NCI-H187 treated with DMSO at 0.1 percent for 48 hours (cell line): ENCODE measurements at regions not wholly inside any gene's neighbourhood (a gene's known extent, or its start where the extent isn't known, plus 50 kb on each side); places are given as distances from the start of the nearest gene placed in this dataset.
"Not testable (repeated sequence)": the region's sequence is repeated elsewhere in the genome, so short reads cannot be mapped to it uniquely, and the experiment has no call there.

Source experiments
- DNase-seq: peaks from one replicate; lab custom pipeline; 2025; lab: John Stamatoyannopoulos, UW

GRCh38 chr6:14217728-14218518, 100.4 kb downstream of the CD83 start:
- no peak for DNase-seq

GRCh38 chr6:14218519-14218800, 100.9 kb downstream of the CD83 start:
- DNase-seq = no peak

DNA sequence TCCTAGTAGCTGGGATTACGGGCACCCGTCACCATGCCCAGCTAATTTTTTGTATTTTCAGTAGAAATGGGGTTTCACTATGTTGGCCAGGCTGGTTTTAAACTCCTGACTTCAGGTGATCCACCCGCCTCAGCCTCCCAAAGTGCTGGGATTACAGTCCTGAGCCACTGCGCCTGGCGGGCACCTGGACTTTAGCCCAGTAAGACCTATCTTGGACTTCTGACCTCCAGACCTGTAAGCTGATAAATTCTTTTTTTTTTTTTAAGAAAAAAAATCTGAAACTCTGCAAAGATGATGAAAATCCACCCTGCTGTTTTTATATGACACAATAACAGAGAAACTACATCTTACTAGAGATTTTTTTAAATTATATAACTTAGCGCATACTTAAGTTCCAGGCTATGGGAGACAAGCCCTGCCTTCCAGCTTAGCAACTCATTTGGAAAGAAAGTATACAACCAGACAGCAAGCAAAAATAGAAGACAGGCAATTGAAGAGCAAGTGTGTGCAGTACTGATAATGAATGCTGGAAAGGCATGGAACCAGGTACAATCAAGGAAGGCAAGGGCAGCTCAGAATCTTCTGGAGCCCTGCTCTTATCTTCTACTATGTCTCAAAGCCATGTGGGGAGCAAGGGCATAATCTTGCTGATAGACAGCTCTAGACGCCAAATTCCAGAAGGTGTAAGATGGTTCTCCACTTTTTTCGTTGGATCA, 104.2 kb downstream of the CD83 start:
- no peak for DNase-seq

- DNase-seq = no peak
Measured at GRCh38 chr6:14222956-14223355, 105.4 kb downstream of the CD83 start.

- no peak for DNase-seq
Measured at GRCh38 chr6:14224359-14225103, 107.0 kb downstream of the CD83 start.

DNA sequence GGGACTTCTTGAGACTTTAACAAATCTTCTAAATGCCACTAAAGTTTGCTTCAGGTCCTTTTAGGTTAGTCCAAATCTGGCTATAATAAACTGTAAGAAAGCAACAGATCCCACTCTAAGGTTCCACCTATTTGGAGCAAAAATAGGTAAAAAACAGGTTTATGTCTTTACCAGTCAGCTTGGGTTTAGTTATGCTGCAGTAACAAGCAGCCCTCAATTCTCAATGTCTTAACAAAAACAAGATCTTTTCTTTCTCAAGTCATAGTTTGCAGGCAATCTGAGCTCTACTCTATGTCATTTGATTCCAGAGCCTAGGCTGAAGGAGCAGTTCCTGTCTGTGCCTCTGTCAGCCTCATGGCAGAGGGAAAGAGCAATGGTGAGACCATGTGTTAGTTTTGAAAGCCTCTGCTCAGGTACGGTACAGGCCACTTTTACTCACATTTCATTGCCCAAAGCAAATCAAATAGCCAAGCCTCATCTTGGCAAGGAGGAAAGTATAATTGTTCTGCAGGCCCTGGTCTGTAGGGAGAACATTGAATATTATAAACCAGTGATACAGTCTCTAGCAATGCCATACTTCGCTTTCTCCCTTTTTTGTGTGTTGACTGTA, 108.6 kb downstream of the CD83 start:
- no peak for DNase-seq

- no peak for DNase-seq
Measured at GRCh38 chr6:14228571-14228970, 111.0 kb downstream of the CD83 start.

DNA sequence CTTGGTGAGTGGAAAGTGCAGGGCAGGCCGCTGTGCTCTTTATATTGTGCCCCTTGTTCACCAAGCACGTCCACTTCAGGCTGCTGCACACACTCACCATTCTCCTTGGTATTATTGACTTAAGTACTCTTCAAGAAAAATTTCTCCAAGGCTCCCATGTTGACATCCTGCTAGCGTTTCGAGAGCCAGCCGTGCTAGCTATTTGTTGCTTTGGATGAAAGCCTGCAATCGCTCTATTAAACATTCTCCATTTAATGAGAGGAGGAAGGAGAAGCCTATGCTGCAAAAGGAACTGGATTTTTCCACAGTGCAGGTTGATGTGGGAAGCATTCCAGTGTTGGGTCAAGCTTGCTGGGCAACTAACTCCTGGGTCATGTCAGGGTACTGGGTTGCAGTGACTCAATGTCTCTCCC, 113.5 kb downstream of the CD83 start:
- peak; percentile 42 for DNase-seq

- no peak for DNase-seq
Measured at GRCh38 chr6:14231501-14232280, 114.1 kb downstream of the CD83 start.

DNA sequence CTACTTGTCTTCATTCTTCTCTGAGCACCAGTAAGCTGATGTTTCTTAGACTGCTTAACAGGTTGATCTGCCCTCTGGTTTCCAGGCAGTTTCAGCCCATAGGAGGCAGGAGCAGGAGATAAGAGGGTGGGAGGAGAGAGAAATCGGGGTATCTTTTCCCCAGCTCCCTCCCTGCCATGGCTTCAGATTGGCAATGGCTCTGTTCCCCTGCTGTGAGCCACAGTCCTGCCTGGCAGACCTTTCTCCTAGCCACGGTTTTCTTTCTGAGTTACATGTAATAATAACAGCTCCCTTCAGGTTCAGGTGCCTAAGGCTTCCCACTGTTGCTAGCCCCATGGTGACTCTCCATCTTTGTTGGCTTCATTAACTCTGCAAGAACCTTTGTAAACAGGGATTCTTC, 115.3 kb downstream of the CD83 start:
- no peak for DNase-seq

DNA sequence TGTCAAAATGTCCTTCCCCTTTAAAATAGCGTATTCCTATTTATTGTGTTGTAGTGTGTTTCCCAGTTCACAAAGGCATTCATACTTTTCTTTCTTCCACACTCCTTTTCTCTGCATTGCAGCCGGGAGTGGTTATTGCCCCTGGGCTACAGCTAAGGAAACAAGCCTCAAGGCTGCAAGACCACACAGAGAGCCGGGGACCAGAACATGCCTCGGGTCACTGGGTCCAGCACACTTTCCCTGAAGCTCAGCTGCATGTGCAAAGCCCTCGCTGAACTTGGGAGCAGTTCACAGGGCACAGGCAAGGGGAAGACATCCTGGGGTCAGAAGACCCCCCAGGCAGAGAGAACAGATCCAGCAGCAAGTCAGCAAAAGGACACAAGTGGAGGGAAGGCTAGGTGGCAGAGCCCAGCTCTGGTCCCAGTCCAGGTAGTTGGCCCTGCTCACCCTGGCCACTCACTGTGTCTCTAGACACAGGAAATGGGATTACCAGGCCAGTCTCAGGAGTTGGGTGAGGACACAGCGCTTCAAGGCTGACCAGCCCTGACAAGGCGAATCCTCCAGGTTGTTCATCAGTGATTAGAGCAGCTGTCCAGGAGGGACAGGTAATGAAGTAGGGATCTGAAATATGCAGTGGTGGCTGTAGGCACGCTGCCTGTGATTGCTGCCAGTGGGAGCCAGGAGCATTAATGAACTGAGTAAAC, 118.2 kb downstream of the CD83 start:
- DNase-seq = no peak

GRCh38 chr6:14239097-14239496, 121.5 kb downstream of the CD83 start:
- no peak for DNase-seq

DNA sequence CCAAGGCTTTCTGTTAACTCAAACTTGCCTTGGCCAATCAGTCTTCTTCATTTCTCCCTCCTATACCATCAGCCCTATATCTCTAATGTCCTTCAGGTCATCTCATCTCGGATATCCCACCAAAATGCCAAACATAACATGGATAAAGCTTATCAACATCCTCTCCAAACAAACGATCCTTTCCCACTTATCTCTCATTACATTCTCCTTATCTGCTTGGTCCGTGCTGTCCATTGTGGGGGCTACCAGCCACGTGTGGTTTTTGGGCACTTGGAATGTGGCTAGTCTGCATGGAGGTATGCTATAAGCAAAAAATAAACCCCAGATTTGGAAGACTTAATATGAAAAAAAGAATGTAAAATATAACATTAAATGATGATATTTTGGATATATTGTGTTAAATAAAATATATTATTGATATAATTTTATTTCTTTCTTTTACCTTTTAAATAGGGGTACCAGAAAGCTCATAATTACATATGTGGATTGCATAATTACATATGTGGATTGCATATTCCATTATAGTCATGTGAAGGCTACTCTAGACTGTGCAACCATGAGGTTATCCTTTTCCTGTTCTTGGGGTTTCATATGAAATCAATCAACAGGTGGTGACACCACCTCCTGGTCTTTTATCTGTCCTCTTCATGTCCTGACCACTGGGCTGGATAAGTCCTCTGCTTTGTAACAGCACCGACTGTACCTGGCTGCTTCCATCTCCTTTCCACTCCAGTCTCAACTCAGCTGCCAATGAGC, 123.0 kb downstream of the CD83 start:
- DNase-seq = no peak

GRCh38 chr6:14241255-14242070, 123.9 kb downstream of the CD83 start:
- DNase-seq = no peak

- not testable (repeated sequence) for DNase-seq
Measured at GRCh38 chr6:14242912-14243311, 125.3 kb downstream of the CD83 start.

GRCh38 chr6:14243597-14243996, 126.0 kb downstream of the CD83 start:
- DNase-seq = no peak

DNA sequence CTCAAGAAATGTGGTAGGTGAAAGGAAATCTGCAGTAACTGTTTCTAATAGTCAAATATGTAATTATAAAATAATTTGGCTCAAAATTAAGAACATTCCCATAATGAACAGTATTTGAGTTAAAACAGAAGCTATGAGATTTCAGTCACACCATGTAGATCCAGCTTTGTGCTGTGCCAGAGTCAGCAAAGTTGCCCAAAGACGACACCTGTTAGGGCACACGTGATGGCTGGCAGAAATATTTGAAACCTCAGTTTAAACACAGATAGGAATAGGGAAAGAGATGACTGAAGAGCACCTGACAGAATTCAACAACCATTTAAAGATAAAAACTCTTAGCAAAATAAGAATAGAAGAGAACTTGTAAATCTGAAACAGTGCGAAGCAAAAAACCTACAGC, 129.3 kb downstream of the CD83 start:
- no peak for DNase-seq

- no peak for DNase-seq
Measured at GRCh38 chr6:14250573-14250972, 133.0 kb downstream of the CD83 start.

- DNase-seq = no peak
Measured at GRCh38 chr6:14252271-14252850, 134.8 kb downstream of the CD83 start.
